ACHN (cell line): ENCODE measurements at regions not wholly inside any gene's neighbourhood (a gene's known extent, or its start where the extent isn't known, plus 50 kb on each side); places are given as distances from the start of the nearest gene placed in this dataset.
"Not testable (repeated sequence)": the region's sequence is repeated elsewhere in the genome, so short reads cannot be mapped to it uniquely, and the experiment has no call there.

Experiments
- DNase-seq: peaks from one replicate; pipeline ENCODE4 v3.0.0-alpha.2; 2015
- in situ Hi-C: cut with HindIII; loops from 2 replicates; pipeline ENCODE4 v1.10.0; 2017; ENCODE audit warnings: low sequenced_read_pairs, low pct_ligation_motif_present, low pct_unique_long_range_greater_than_20kb

GRCh38 chr15:69861331-69862171, 236.2 kb downstream of the TLE3 start:
- DNase-seq: no peak
- in situ Hi-C loops: no loop called here

GRCh38 chr15:69862540-69862939, 235.2 kb downstream of the TLE3 start:
- no peak for DNase-seq
- in situ Hi-C loops: no loop called here

- in situ Hi-C loops: no loop called here
- no peak for DNase-seq
Measured at GRCh38 chr15:69863446-69863845, 234.3 kb downstream of the TLE3 start.

- no peak for DNase-seq
- in situ Hi-C loops: no loop called here
Measured at GRCh38 chr15:69865369-69865768, 232.3 kb downstream of the TLE3 start.

GRCh38 chr15:69868756-69869155, 229.0 kb downstream of the TLE3 start:
- no peak for DNase-seq
- in situ Hi-C loops: no loop called here

- DNase-seq: no peak
Measured at GRCh38 chr15:69869291-69869690, 228.4 kb downstream of the TLE3 start.

GRCh38 chr15:69869881-69870505, 227.7 kb downstream of the TLE3 start:
- no peak for DNase-seq
- in situ Hi-C loops: no loop called here

More at GRCh38 chr15:69869291-69869690, 228.4 kb downstream of the TLE3 start:
- in situ Hi-C loops: no loop called here

- DNase-seq: no peak
- in situ Hi-C loops: no loop called here
Measured at GRCh38 chr15:69871511-69872134, 226.1 kb downstream of the TLE3 start.

GRCh38 chr15:69873807-69874206, 223.9 kb downstream of the TLE3 start:
- in situ Hi-C loops: no loop called here
- DNase-seq: no peak

GRCh38 chr15:69874321-69874720, 223.4 kb downstream of the TLE3 start:
- DNase-seq: no peak
- in situ Hi-C loops: no loop called here

- no peak for DNase-seq
- in situ Hi-C loops: no loop called here
Measured at GRCh38 chr15:69876064-69876940, 221.4 kb downstream of the TLE3 start.

GRCh38 chr15:69879963-69880362, 217.8 kb downstream of the TLE3 start:
- DNase-seq, in situ Hi-C loops: not testable (repeated sequence)

GRCh38 chr15:69880571-69881301, 217.0 kb downstream of the TLE3 start:
- in situ Hi-C loops: no loop called here
- no peak for DNase-seq

- DNase-seq: no peak
Measured at GRCh38 chr15:69881302-69881670, 216.4 kb downstream of the TLE3 start.

GRCh38 chr15:69881766-69882165, 216.0 kb downstream of the TLE3 start:
- in situ Hi-C loops: no loop called here
- no peak for DNase-seq

More at GRCh38 chr15:69881302-69881670, 216.4 kb downstream of the TLE3 start:
- in situ Hi-C loops: no loop called here

- in situ Hi-C loops: no loop called here
- DNase-seq: no peak
Measured at GRCh38 chr15:69883306-69883705, 214.4 kb downstream of the TLE3 start.

- in situ Hi-C loops: no loop called here
- DNase-seq: no peak
Measured at GRCh38 chr15:69885173-69885955, 212.4 kb downstream of the TLE3 start.
